ENCODE measurements at regions not wholly inside any gene's neighbourhood (a gene's known extent, or its start where the extent isn't known, plus 50 kb on each side); places are given as distances from the start of the nearest gene placed in this dataset.

GRCh38 chr13:47159853-47160550 lies 263.1 kb upstream of the HTR2A start:
- intact Hi-C loops (cut with micrococcal nuclease) = no loop called here
- DNase-seq = no peak
- Histone ChIP-seq H3K4me1 (no peaks in the 10 kb centered on the region), H3K27me3 (ENCODE audit: low read depth) (peaks cover 3% of the 10 kb centered on the region), H3K27ac (replicated peaks) (no peak overlapping the region), H3K9me3 (replicated peaks) (no peaks in the 10 kb centered on the region), H3K36me3 (no peaks in the 10 kb centered on the region), H3K4me3 (no peak overlapping the region)
- no peak for TF ChIP-seq CTCF (IDR thresholded peaks at IDR 0.05; ENCODE audit: borderline replicate concordance)

- Histone ChIP-seq H3K9me3 (replicated peaks) (no peaks in the 10 kb centered on the region), H3K27me3 (ENCODE audit: low read depth) (peaks cover 3% of the 10 kb centered on the region), H3K27ac (replicated peaks) (no peak overlapping the region), H3K4me1 (no peaks in the 10 kb centered on the region), H3K36me3 (no peaks in the 10 kb centered on the region), H3K4me3 (no peak overlapping the region)
- intact Hi-C loops (cut with micrococcal nuclease) = no loop called here
- TF ChIP-seq CTCF (IDR thresholded peaks at IDR 0.05; ENCODE audit: borderline replicate concordance) = no peak
- no peak for DNase-seq
These were observed 261.7 kb upstream of the HTR2A start for GRCh38 chr13:47158593-47158992.

- Histone ChIP-seq H3K27me3 (ENCODE audit: low read depth) (no peaks in the 10 kb centered on the region), H3K4me3 (no peak overlapping the region), H3K9me3 (replicated peaks) (no peaks in the 10 kb centered on the region), H3K36me3 (no peaks in the 10 kb centered on the region), H3K27ac (replicated peaks) (no peak overlapping the region), H3K4me1 (no peaks in the 10 kb centered on the region)
- intact Hi-C loops (cut with micrococcal nuclease) = no loop called here
- TF ChIP-seq CTCF (IDR thresholded peaks at IDR 0.05; ENCODE audit: borderline replicate concordance) = no peak
- no peak for DNase-seq
These were observed 251.7 kb upstream of the HTR2A start for GRCh38 chr13:47148543-47148942.

- intact Hi-C loops (cut with micrococcal nuclease) = no loop called here
These were observed 250.9 kb upstream of the HTR2A start for GRCh38 chr13:47147812-47148119.

GRCh38 chr13:47146991-47147811 lies 250.3 kb upstream of the HTR2A start:
- intact Hi-C loops (cut with micrococcal nuclease) = no loop called here

More at GRCh38 chr13:47147812-47148119, 250.9 kb upstream of the HTR2A start:
- no peak overlapping the region for H3K27ac ChIP-seq (replicated peaks)
- no peak for TF ChIP-seq CTCF (IDR thresholded peaks at IDR 0.05; ENCODE audit: borderline replicate concordance)
- DNase-seq = no peak
- H3K27me3 ChIP-seq (ENCODE audit: low read depth) = no peaks in the 10 kb centered on the region
- H3K9me3 ChIP-seq (replicated peaks) = no peaks in the 10 kb centered on the region
- no peaks in the 10 kb centered on the region for H3K4me1 ChIP-seq
- H3K36me3 ChIP-seq = no peaks in the 10 kb centered on the region
- H3K4me3 ChIP-seq = no peak overlapping the region

More at GRCh38 chr13:47146991-47147811, 250.3 kb upstream of the HTR2A start:
- Histone ChIP-seq H3K27ac (replicated peaks) (no peak overlapping the region), H3K4me3 (no peak overlapping the region), H3K36me3 (no peaks in the 10 kb centered on the region), H3K4me1 (no peaks in the 10 kb centered on the region), H3K9me3 (replicated peaks) (no peaks in the 10 kb centered on the region), H3K27me3 (ENCODE audit: low read depth) (no peaks in the 10 kb centered on the region)
- no peak for TF ChIP-seq CTCF (IDR thresholded peaks at IDR 0.05; ENCODE audit: borderline replicate concordance)
- DNase-seq = no peak

All from left ventricle myocardium inferior (tissue), 1 donor.